Heart left ventricle (tissue), 16 donors: ENCODE measurements at regions not wholly inside any gene's neighbourhood (a gene's known extent, or its start where the extent isn't known, plus 50 kb on each side); places are given as distances from the start of the nearest gene placed in this dataset.

ENCODE experiments used
- ATAC-seq, 4 donors: fragments of 200-7000 bp; cut with Tn5 transposase; one replicate each; pipeline ENCODE4 v1.9.1; 2020 to 2022; ENCODE audit warnings: moderate library complexity in 4 of 4, mild to moderate bottlenecking in 3 of 4, moderate number of reproducible peaks in 1 of 4
- DNase-seq, 5 donors: peaks; one replicate each; pipeline ENCODE4 v3.0.0-alpha.2; 2020
- H3K27ac ChIP-seq, 12 donors: fragments of 200-600 bp; sonication (generic) in 4 of 12; one replicate each; pipeline versions ENCODE4 v1.5.0 to v1.8.0; 2016 to 2022; ENCODE audit warnings: mild to moderate bottlenecking in 2 of 12
- H3K27me3 ChIP-seq, 9 donors: fragments of 200-600 bp; sonication (generic) in 2 of 9; one replicate each; pipeline versions ENCODE4 v1.5.1 to v1.8.0; 2016 to 2022; ENCODE audit warnings: mild to moderate bottlenecking in 3 of 9
- H3K36me3 ChIP-seq, 9 donors: fragments of 200-600 bp; sonication (generic) in 2 of 9; one replicate each; pipeline versions ENCODE4 v1.5.0 to v1.8.0; 2018 to 2022; ENCODE audit warnings: mild to moderate bottlenecking in 2 of 9
- H3K4me1 ChIP-seq, 12 donors: fragments of 200-600 bp; sonication (generic) in 4 of 12; one replicate each; pipeline versions ENCODE4 v1.5.0 to v1.8.0; 2016 to 2022; ENCODE audit warnings: mild to moderate bottlenecking in 3 of 12
- H3K4me3 ChIP-seq, 12 donors: fragments of 200-600 bp; sonication (generic) in 4 of 12; one replicate each; pipeline versions ENCODE4 v1.5.0 to v1.8.0; 2017 to 2022; ENCODE audit warnings: mild to moderate bottlenecking in 9 of 12, moderate library complexity in 4 of 12
- H3K9me3 ChIP-seq, 12 donors: fragments of 200-600 bp; sonication (generic) in 4 of 12; one replicate each; pipeline versions ENCODE4 v1.5.0 to v1.8.0; 2016 to 2022; ENCODE audit warnings: mild to moderate bottlenecking in 1 of 12
- POLR2A ChIP-seq, 2 donors: fragments of 450-650 bp; IDR thresholded peaks; one replicate each; pipeline ENCODE4 v1.6.1; 2017; ENCODE audit warnings: antibody characterized with exemption in 2 of 2, mild to moderate bottlenecking in 2 of 2, moderate library complexity in 2 of 2
- WGBS, 4 donors: extraction: QIAGEN DNeasy Blood & Tissue Kit in 2 of 4; methylation state at CpG; one replicate each; pipeline versions ENCODE4 v1.1.5 to v1.1.7; 2013 to 2018; 5-methylcytosine and 5-hydroxymethylcytosine counted together
- intact Hi-C, 10 donors: fragments of 100-400 bp; cut with DNase I; formaldehyde crosslinking; loops; one replicate each; pipeline versions ENCODE4 v1.11.1 to v1.14.2; 2022
- TF ChIP-seq, protein P1 (sequence below), 12 donors: fragments of 200-600 bp; sonication (generic) in 4 of 12; IDR thresholded peaks; one replicate each; pipeline versions ENCODE4 v1.5.0 to v1.8.0; 2018 to 2022; ENCODE audit warnings: antibody characterized with exemption in 12 of 12, mild to moderate bottlenecking in 5 of 12
- donor health status: ischemic (EF 13 %, LVEDD 7.1; RV severe dilation, severe dysfunction).
- donor health status: healthy with polysubstance abuse.
- donor health status: DM: no; HTN: yes; CAD: no.
- donor health status: DM: no; HTN: no; CAD: no.
- donor health status: ischemic (EF 25% LVEDD 6.9; RV normal size, moderate dysfunction).
- donor health status: ischemic (EF 25% LVEDD 5.7; RV mildly dilated, moderate dysfunction).
- donor health status: healthy.
- donor health status: DM: yes; HTN: yes; CAD: no.
- donor health status: ischemic (EF 35%, LVEDD 5.7; RV mildly dilated, moderate dysfunction).
- donor health status: nonischemic (EF 11% LVEDD 7.7; RV severe dilation, severe dysfunction).
- donor health status: DM: yes; HTN: yes; CAD: no.
- donor health status: PGD.
- donor health status: ischemic (EF 29% LVEDD 5.4; RV normal size, mild dysfunction).
- donor health status: nonischemic (EF 23%, LVEDD 6.1; RV moderate dilation, normal function).

DNA sequence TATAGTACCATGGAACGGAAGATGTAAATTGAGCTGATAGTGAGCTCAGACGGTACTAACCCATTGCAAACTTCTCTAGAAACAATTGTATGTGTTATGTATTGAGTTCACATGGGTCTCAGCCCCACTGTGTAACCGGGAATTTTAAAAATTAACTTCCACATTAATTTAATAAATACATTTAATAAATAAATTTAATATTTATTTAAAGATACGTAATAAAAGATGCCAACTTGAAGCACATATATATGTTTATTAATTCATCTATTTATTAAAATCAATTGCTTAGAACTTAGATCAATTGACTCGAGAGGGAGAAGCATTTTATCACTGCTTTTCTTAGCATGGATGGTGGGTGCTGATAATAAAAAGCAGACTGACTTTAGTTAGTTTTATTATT is 170.1 kb upstream of the NPVF start:
- TF ChIP-seq POLR2A (IDR thresholded peaks at IDR 0.05) = no peak
- TF ChIP-seq, protein P1, sequence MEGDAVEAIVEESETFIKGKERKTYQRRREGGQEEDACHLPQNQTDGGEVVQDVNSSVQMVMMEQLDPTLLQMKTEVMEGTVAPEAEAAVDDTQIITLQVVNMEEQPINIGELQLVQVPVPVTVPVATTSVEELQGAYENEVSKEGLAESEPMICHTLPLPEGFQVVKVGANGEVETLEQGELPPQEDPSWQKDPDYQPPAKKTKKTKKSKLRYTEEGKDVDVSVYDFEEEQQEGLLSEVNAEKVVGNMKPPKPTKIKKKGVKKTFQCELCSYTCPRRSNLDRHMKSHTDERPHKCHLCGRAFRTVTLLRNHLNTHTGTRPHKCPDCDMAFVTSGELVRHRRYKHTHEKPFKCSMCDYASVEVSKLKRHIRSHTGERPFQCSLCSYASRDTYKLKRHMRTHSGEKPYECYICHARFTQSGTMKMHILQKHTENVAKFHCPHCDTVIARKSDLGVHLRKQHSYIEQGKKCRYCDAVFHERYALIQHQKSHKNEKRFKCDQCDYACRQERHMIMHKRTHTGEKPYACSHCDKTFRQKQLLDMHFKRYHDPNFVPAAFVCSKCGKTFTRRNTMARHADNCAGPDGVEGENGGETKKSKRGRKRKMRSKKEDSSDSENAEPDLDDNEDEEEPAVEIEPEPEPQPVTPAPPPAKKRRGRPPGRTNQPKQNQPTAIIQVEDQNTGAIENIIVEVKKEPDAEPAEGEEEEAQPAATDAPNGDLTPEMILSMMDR (IDR thresholded peaks at IDR 0.05) = no peak
- no peak for ATAC-seq
- no peaks in the 10 kb centered on the region for H3K36me3 ChIP-seq
- H3K9me3 ChIP-seq = no peaks in the 10 kb centered on the region
- WGBS, 4 donors = 85 to 90% (median 88%) methylated on average over 5 of the region's 5 CpGs
- intact Hi-C loops = no loop called here
- peaks cover 0 to 7% (median 0%) of the 10 kb centered on the region in 12 donors for H3K4me1 ChIP-seq
- peaks cover 0 to 2% (median 0%) of the 10 kb centered on the region in 9 donors for H3K27me3 ChIP-seq
- H3K4me3 ChIP-seq = no peak overlapping the region
- H3K27ac ChIP-seq = no peak overlapping the region
- DNase-seq = no peak

DNA sequence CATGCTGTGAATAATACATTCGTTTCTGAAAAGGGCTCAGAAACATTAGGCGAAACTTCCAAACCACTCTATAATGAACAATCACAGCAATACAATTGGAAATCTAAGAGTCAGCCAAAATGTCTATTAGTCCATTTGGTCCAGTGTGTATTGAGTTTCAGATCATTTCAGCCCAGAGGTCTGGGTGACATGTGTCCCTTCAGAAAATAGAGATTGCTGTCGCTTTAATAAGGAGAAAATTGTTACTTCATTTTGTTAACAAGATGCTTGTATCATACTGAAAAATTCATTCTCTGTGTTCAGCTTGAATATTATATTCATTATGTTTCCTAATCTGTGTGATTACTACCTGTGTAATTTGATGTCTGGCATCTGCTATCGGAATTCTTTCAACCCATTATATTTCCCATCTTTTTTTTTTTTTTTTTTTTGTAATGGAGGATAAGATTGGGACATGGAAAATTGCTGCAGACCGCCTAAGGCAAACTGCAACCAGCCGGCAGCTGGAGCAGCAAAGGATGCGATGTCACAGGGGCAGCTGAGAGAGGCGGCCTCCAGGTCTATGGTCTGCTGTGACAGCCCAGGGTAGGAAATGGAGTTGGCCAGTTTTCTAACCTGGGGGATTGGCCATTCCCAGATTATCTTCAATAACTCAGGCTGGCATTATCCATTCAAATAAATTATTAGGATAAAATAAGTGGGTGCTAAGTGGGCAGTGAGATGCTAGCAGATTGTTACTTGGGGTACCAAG is 170.9 kb upstream of the NPVF start:
- intact Hi-C loops = no loop called here
- H3K4me3 ChIP-seq = no peak overlapping the region
- no peaks in the 10 kb centered on the region for H3K36me3 ChIP-seq
- no peak for DNase-seq
- WGBS, 4 donors = 75 to 84% (median 83%) methylated on average over 8 of the region's 8 CpGs
- H3K9me3 ChIP-seq = no peaks in the 10 kb centered on the region
- TF ChIP-seq POLR2A (IDR thresholded peaks at IDR 0.05) = no peak
- TF ChIP-seq, protein P1 (IDR thresholded peaks at IDR 0.05) = no peak
- H3K4me1 ChIP-seq = peaks cover 0 to 5% (median 0%) of the 10 kb centered on the region in 12 donors
- no peak overlapping the region for H3K27ac ChIP-seq
- no peak for ATAC-seq
- H3K27me3 ChIP-seq = peaks cover 0 to 2% (median 0%) of the 10 kb centered on the region in 9 donors

DNA sequence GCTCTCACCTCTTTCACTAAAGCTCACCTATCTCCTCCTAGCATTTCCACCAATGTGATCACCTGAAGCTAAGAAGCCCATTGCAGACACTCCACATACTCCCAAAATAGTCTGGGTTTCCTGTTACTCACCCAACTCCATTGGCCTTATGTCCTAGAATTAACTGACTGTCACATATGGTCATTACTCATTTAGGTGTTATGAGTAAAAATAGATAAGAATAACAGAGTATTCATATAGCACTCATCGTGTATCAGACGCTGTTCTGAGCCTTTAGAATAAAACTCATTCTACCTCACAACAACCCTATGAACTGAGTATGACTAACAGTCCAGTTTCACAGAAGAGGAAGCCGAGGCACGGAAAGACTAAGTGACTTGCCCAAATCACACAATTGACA is 174.2 kb upstream of the NPVF start:
- H3K27ac ChIP-seq = no peak overlapping the region
- intact Hi-C loops = loop anchor here in 1 of 10 donors (5.0 kb wide), 1 partner anchor 445 kb away; no protein-coding TSS in a partner anchor
- H3K27me3 ChIP-seq = no peaks in the 10 kb centered on the region
- no peak for ATAC-seq
- H3K4me3 ChIP-seq = no peak overlapping the region
- no peak for DNase-seq
- H3K36me3 ChIP-seq = no peaks in the 10 kb centered on the region
- no peak for TF ChIP-seq POLR2A (IDR thresholded peaks at IDR 0.05)
- TF ChIP-seq, protein P1 (IDR thresholded peaks at IDR 0.05) = no peak
- H3K4me1 ChIP-seq = no peaks in the 10 kb centered on the region
- H3K9me3 ChIP-seq = no peaks in the 10 kb centered on the region
- 65 to 86% (median 78%) methylated on average over 4 of the region's 4 CpGs for WGBS, 4 donors

DNA sequence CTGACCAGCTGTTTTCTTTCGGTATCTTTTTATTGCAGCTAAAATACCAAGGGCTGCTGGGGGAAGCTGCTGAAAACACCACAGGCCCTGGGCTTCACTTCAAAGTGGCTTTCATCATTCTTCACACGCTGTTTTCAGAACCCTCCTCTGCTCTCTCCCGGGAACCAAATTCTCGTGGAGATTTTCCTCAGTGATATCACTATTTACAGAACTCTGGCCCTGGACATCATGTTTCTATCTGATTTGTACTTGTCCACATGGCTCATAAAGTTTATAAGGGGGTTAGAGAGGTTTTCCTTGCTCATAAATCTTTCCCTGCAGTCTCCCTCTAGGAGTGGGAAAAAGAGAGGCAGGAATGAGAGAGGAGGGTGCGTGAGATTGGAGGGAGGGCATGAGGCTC is 177.4 kb upstream of the NPVF start:
- ATAC-seq (no peak), DNase-seq (no peak)
- H3K27ac ChIP-seq = peak overlapping the region in 1 of 12 donors; percentile 46
- H3K36me3 ChIP-seq = no peaks in the 10 kb centered on the region
- 41 to 53% (median 48%) methylated on average over 5 of the region's 5 CpGs for WGBS, 4 donors
- no peak for TF ChIP-seq POLR2A (IDR thresholded peaks at IDR 0.05)
- TF ChIP-seq, protein P1 (IDR thresholded peaks at IDR 0.05) = no peak
- H3K27me3 ChIP-seq = no peaks in the 10 kb centered on the region
- intact Hi-C loops = no loop called here
- H3K4me3 ChIP-seq = no peak overlapping the region
- H3K4me1 ChIP-seq = no peaks in the 10 kb centered on the region
- no peaks in the 10 kb centered on the region for H3K9me3 ChIP-seq
